GM18873 (cell line): ENCODE measurements at regions not wholly inside any gene's neighbourhood (a gene's known extent, or its start where the extent isn't known, plus 50 kb on each side); places are given as distances from the start of the nearest gene placed in this dataset.

ENCODE experiments used
- ATAC-seq: cut with Tn5 transposase; IDR thresholded peaks from one replicate; pipeline ENCODE4 v1.9.1; 2021; ENCODE audit warnings: mild to moderate bottlenecking, moderate library complexity, moderate number of reproducible peaks; ENCODE audit not compliant: unreplicated experiment, low FRiP score

- no peak for ATAC-seq
Measured at GRCh38 chr3:111311126-111311525, 230.9 kb upstream of the CD96 start.

- ATAC-seq, result peak; percentile 93
Measured at GRCh38 chr3:111311709-111312235, 230.2 kb upstream of the CD96 start.

GRCh38 chr3:111314181-111314873, 227.7 kb upstream of the CD96 start:
- no peak for ATAC-seq

- ATAC-seq, result no peak
Measured at GRCh38 chr3:111314898-111315297, 227.1 kb upstream of the CD96 start.

- no peak for ATAC-seq
Measured at GRCh38 chr3:111315930-111316587, 225.9 kb upstream of the CD96 start.

- ATAC-seq, result no peak
Measured at GRCh38 chr3:111318289-111318688, 223.7 kb upstream of the CD96 start.

GRCh38 chr3:111319598-111319997, 222.4 kb upstream of the CD96 start:
- no peak for ATAC-seq

- no peak for ATAC-seq
Measured at GRCh38 chr3:111321786-111322185, 220.2 kb upstream of the CD96 start.

GRCh38 chr3:111323019-111323418, 219.0 kb upstream of the CD96 start:
- ATAC-seq, result no peak

- ATAC-seq, result no peak
Measured at GRCh38 chr3:111324151-111324550, 217.8 kb upstream of the CD96 start.

GRCh38 chr3:111324645-111325044, 217.4 kb upstream of the CD96 start:
- no peak for ATAC-seq

- ATAC-seq, result no peak
Measured at GRCh38 chr3:111325160-111325718, 216.8 kb upstream of the CD96 start.

GRCh38 chr3:111326144-111326995, 215.6 kb upstream of the CD96 start:
- peak; percentile 58 for ATAC-seq

GRCh38 chr3:111331306-111331705, 210.7 kb upstream of the CD96 start:
- ATAC-seq, result no peak

GRCh38 chr3:111331912-111332311, 210.1 kb upstream of the CD96 start:
- ATAC-seq, result no peak

GRCh38 chr3:111332488-111333080, 209.4 kb upstream of the CD96 start:
- ATAC-seq, result no peak

GRCh38 chr3:111333642-111334041, 208.4 kb upstream of the CD96 start:
- no peak for ATAC-seq

GRCh38 chr3:111335512-111336303, 206.3 kb upstream of the CD96 start:
- ATAC-seq, result no peak

- ATAC-seq, result no peak
Measured at GRCh38 chr3:111336511-111336910, 205.5 kb upstream of the CD96 start.
